NCI-H1105 treated with DMSO at 0.1 percent for 48 hours (cell line): ENCODE measurements at regions not wholly inside any gene's neighbourhood (a gene's known extent, or its start where the extent isn't known, plus 50 kb on each side); places are given as distances from the start of the nearest gene placed in this dataset.

Source experiments
- DNase-seq: peaks from one replicate; lab custom pipeline; 2025; lab: John Stamatoyannopoulos, UW

GRCh38 chr1:229819091-229819490, 193.0 kb downstream of the URB2 start:
- no peak for DNase-seq

- DNase-seq = no peak
Observed at GRCh38 chr1:229822026-229822425, 196.0 kb downstream of the URB2 start.

- no peak for DNase-seq
Observed at GRCh38 chr1:229825042-229825441, 199.0 kb downstream of the URB2 start.

GRCh38 chr1:229828461-229828860, 202.4 kb downstream of the URB2 start:
- DNase-seq = no peak

GRCh38 chr1:229832695-229833094, 206.6 kb downstream of the URB2 start:
- no peak for DNase-seq

- DNase-seq = no peak
Observed at GRCh38 chr1:229834230-229834629, 208.2 kb downstream of the URB2 start.

- peak; percentile 20 for DNase-seq
Observed at GRCh38 chr1:229835226-229835625, 209.2 kb downstream of the URB2 start.

- no peak for DNase-seq
Observed at GRCh38 chr1:229836324-229836723, 210.3 kb downstream of the URB2 start.

- DNase-seq = no peak
Observed at GRCh38 chr1:229838204-229838603, 212.2 kb downstream of the URB2 start.

GRCh38 chr1:229839800-229840199, 213.8 kb downstream of the URB2 start:
- DNase-seq = no peak

- DNase-seq = no peak
Observed at GRCh38 chr1:229841230-229841629, 215.2 kb downstream of the URB2 start.

GRCh38 chr1:229842302-229843255, 216.5 kb downstream of the URB2 start:
- no peak for DNase-seq

- DNase-seq = peak; percentile 1
Observed at GRCh38 chr1:229843627-229844238, 217.7 kb downstream of the URB2 start.

GRCh38 chr1:229844675-229845074, 218.6 kb downstream of the URB2 start:
- DNase-seq = peak; percentile 73

GRCh38 chr1:229845410-229846138, 219.5 kb downstream of the URB2 start:
- DNase-seq = no peak

- DNase-seq = no peak
Observed at GRCh38 chr1:229846351-229846750, 220.3 kb downstream of the URB2 start.

GRCh38 chr1:229848752-229849677, 218.0 kb upstream of the GALNT2 start:
- peak; percentile 63 for DNase-seq

GRCh38 chr1:229851511-229851910, 215.5 kb upstream of the GALNT2 start:
- DNase-seq = no peak

- DNase-seq = no peak
Observed at GRCh38 chr1:229853751-229854150, 213.3 kb upstream of the GALNT2 start.

GRCh38 chr1:229854620-229855019, 212.4 kb upstream of the GALNT2 start:
- no peak for DNase-seq

- no peak for DNase-seq
Observed at GRCh38 chr1:229856009-229856650, 210.9 kb upstream of the GALNT2 start.
